Neural cell (in vitro differentiated cells): ENCODE measurements at regions not wholly inside any gene's neighbourhood (a gene's known extent, or its start where the extent isn't known, plus 50 kb on each side); places are given as distances from the start of the nearest gene placed in this dataset.
A peak's percentile ranks its signal among the peaks of the same experiment; 100 is the strongest.

Source experiments
- H2AFZ ChIP-seq: fragments of 200-600, 300-800 bp; sonication (generic), shearing (Covaris generic); 2 replicates; pipeline ENCODE4 v1.6.0; 2014; ENCODE audit warnings: low read depth, mild to moderate bottlenecking, antibody characterized with exemption, low read length, moderate library complexity
- H3F3A ChIP-seq: fragments of 200-600 bp; shearing (Covaris generic); 2 replicates; pipeline ENCODE4 v1.6.1; 2016; ENCODE audit warnings: mild to moderate bottlenecking, moderate library complexity, mixed read lengths, antibody characterized with exemption, low read length; ENCODE audit not compliant: insufficient read depth, poor library complexity, severe bottlenecking
- H3K27ac ChIP-seq: fragments of 200-600, 300-800 bp; sonication (generic), shearing (Covaris generic); 2 replicates; pipeline ENCODE4 v1.5.1; 2014; ENCODE audit warnings: mild to moderate bottlenecking, low read length, moderate library complexity
- H3K27me3 ChIP-seq: fragments of 300-800, 200-600 bp; sonication (generic), shearing (Covaris generic); 2 replicates; pipeline ENCODE4 v1.6.0; 2014; ENCODE audit warnings: mild to moderate bottlenecking, low read depth, low read length, moderate library complexity; ENCODE audit not compliant: insufficient read depth
- H3K36me3 ChIP-seq: fragments of 300-800, 200-600 bp; sonication (generic), shearing (Covaris generic); 2 replicates; pipeline ENCODE4 v1.5.1; 2014; ENCODE audit warnings: mild to moderate bottlenecking, antibody characterized with exemption, low read length, moderate library complexity; ENCODE audit not compliant: insufficient read depth
- H3K4me2 ChIP-seq: fragments of 300-800, 200-600 bp; sonication (generic), shearing (Covaris generic); 2 replicates; pipeline ENCODE4 v1.6.0; 2014; ENCODE audit warnings: mild to moderate bottlenecking, low read length
- H3K4me3 ChIP-seq: fragments of 300-800, 200-600 bp; sonication (generic), shearing (Covaris generic); 2 replicates; pipeline ENCODE4 v1.5.1; 2014; ENCODE audit warnings: mild to moderate bottlenecking, low read length, moderate library complexity
- H3K79me2 ChIP-seq: fragments of 200-600 bp; shearing (Covaris generic); replicated peaks from 2 replicates; pipeline ENCODE4 v1.6.0; 2014; ENCODE audit warnings: mild to moderate bottlenecking, low read length, moderate library complexity; ENCODE audit not compliant: insufficient read depth
- H3K9ac ChIP-seq: fragments of 300-800, 200-600 bp; sonication (generic), shearing (Covaris generic); 2 replicates; pipeline ENCODE4 v1.6.1; 2016; ENCODE audit warnings: mild to moderate bottlenecking, low read length, mixed read lengths
- H3K9me2 ChIP-seq: fragments of 200-600 bp; shearing (Covaris generic); 2 replicates; pipeline ENCODE4 v1.6.1; 2016; ENCODE audit warnings: mild to moderate bottlenecking, low read length, mixed read lengths; ENCODE audit not compliant: insufficient read depth
- H3K9me3 ChIP-seq: fragments of 200-600, 300-800 bp; sonication (generic), shearing (Covaris generic); 2 replicates; pipeline ENCODE4 v1.6.1; 2016; ENCODE audit warnings: mild to moderate bottlenecking, mixed run types, low read length, moderate library complexity, mixed read lengths
- H4K20me1 ChIP-seq: fragments of 200-600 bp; shearing (Covaris generic); 2 replicates; pipeline ENCODE4 v1.6.1; 2016; ENCODE audit warnings: mild to moderate bottlenecking, mixed run types; ENCODE audit not compliant: insufficient read depth
- CTCF ChIP-seq: fragments of 450-650 bp; IDR thresholded peaks from 2 replicates; pipeline ENCODE4 v1.5.1; 2014; ENCODE audit warnings: antibody characterized with exemption, mild to moderate bottlenecking, moderate library complexity; ENCODE audit not compliant: poor library complexity, severe bottlenecking
- EP300 ChIP-seq: fragments of 450-650 bp; conservative IDR thresholded peaks from 2 replicates; pipeline ENCODE4 v1.6.1; 2014; ENCODE audit warnings: antibody characterized with exemption, mild to moderate bottlenecking, moderate library complexity; ENCODE audit not compliant: poor library complexity, severe bottlenecking
- EZH2 ChIP-seq: fragments of 200-600, 300-800 bp; shearing (Covaris generic), sonication (generic); IDR thresholded peaks from 2 replicates; pipeline ENCODE4 v1.6.1; 2014; ENCODE audit warnings: antibody characterized with exemption, low read length, borderline replicate concordance, mild to moderate bottlenecking; ENCODE audit not compliant: insufficient read depth, poor library complexity, severe bottlenecking
- MXI1 ChIP-seq: fragments of 450-650 bp; conservative IDR thresholded peaks from 2 replicates; pipeline ENCODE4 v1.6.1; 2014; ENCODE audit warnings: antibody characterized with exemption, mild to moderate bottlenecking; ENCODE audit not compliant: poor library complexity, severe bottlenecking
- POLR2AphosphoS5 ChIP-seq: IDR thresholded peaks from 2 replicates; pipeline ENCODE4 v1.6.1; 2012
- RAD21 ChIP-seq: fragments of 450-650 bp; conservative IDR thresholded peaks from 2 replicates; pipeline ENCODE4 v1.6.1; 2014; ENCODE audit warnings: antibody characterized with exemption, mild to moderate bottlenecking, moderate library complexity
- REST ChIP-seq: IDR thresholded peaks from 2 replicates; pipeline ENCODE4 v1.6.1; 2012; ENCODE audit warnings: borderline replicate concordance
- SMC3 ChIP-seq: fragments of 450-650 bp; conservative IDR thresholded peaks from 2 replicates; pipeline ENCODE4 v1.6.1; 2014; ENCODE audit warnings: antibody characterized with exemption, mild to moderate bottlenecking, moderate library complexity; ENCODE audit not compliant: poor library complexity
- TAF1 ChIP-seq: IDR thresholded peaks from 2 replicates; pipeline ENCODE4 v1.6.1; 2012; ENCODE audit warnings: low read depth

GRCh38 chr2:228681979-228682378 is 500.5 kb upstream of the SPHKAP start:
- H3K4me3 ChIP-seq: no peak overlapping the region

GRCh38 chr2:228681426-228681825 is 499.9 kb upstream of the SPHKAP start:
- TF ChIP-seq TAF1 (no peak), SMC3 (peak; percentile 77), CTCF (peak; percentile 72), RAD21 (peak; percentile 72), POLR2AphosphoS5 (no peak), EZH2 (no peak), MXI1 (no peak)
- Histone ChIP-seq H2AFZ (no peak overlapping the region), H3K4me2 (no peak overlapping the region)

More at GRCh38 chr2:228681979-228682378, 500.5 kb upstream of the SPHKAP start:
- Histone ChIP-seq H4K20me1 (no peaks in the 10 kb centered on the region), H3K9me3 (no peaks in the 10 kb centered on the region), H3F3A (no peaks in the 10 kb centered on the region), H3K27me3 (no peaks in the 10 kb centered on the region), H3K4me2 (no peak overlapping the region), H3K9ac (no peak overlapping the region), H3K36me3 (no peaks in the 10 kb centered on the region), H3K9me2 (no peaks in the 10 kb centered on the region), H3K79me2 (no peaks in the 10 kb centered on the region), H3K27ac (no peak overlapping the region), H2AFZ (no peak overlapping the region)
- TF ChIP-seq TAF1 (no peak), POLR2AphosphoS5 (no peak), MXI1 (no peak), EZH2 (no peak), EP300 (no peak), SMC3 (no peak), RAD21 (no peak), REST (no peak), CTCF (no peak)

More at GRCh38 chr2:228681426-228681825, 499.9 kb upstream of the SPHKAP start:
- no peak overlapping the region for H3K4me3 ChIP-seq
- no peaks in the 10 kb centered on the region for H4K20me1 ChIP-seq
- H3F3A ChIP-seq: no peaks in the 10 kb centered on the region
- H3K36me3 ChIP-seq: no peaks in the 10 kb centered on the region
- H3K79me2 ChIP-seq: no peaks in the 10 kb centered on the region
- no peaks in the 10 kb centered on the region for H3K27me3 ChIP-seq
- no peak overlapping the region for H3K27ac ChIP-seq
- H3K9me2 ChIP-seq: no peaks in the 10 kb centered on the region
- no peak overlapping the region for H3K9ac ChIP-seq
- no peaks in the 10 kb centered on the region for H3K9me3 ChIP-seq
